ENCODE measurements at regions not wholly inside any gene's neighbourhood (a gene's known extent, or its start where the extent isn't known, plus 50 kb on each side); places are given as distances from the start of the nearest gene placed in this dataset.

DNA sequence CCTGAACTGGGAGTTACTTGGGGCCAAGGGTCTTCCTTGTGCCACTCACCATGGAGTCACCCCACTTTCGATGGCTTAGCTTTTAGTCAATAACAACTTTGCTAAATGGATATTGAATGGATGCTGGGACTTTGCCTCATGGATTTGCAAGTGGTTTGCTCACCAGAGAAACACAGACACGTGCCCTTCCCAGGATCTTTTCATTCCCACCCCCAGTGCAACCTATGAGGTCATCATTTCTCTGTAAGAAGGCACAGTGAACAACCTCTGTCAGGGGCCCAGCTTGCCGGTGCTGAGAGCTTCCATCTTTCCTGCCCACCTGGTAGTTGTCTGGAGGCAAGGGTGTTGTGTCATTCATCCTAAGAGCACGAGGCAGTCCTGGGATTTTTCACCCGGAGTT lies 256.8 kb upstream of the PMEPA1 start:
- no peak for TF ChIP-seq FOXP2 (optimal IDR thresholded peaks at IDR 0.05; ENCODE audit: borderline replicate concordance, extremely low read depth, extremely low read length, insufficient read depth)
- no peak for TF ChIP-seq POLR2AphosphoS5 (IDR thresholded peaks at IDR 0.05; ENCODE audit: low read depth, low read length)
- no peak for TF ChIP-seq SIN3A (IDR thresholded peaks at IDR 0.05; ENCODE audit: borderline replicate concordance, insufficient read depth, low read length)
- TF ChIP-seq TAF1 (IDR thresholded peaks at IDR 0.05; ENCODE audit: borderline replicate concordance, insufficient read depth, low read length) = no peak
- TF ChIP-seq, protein P1, sequence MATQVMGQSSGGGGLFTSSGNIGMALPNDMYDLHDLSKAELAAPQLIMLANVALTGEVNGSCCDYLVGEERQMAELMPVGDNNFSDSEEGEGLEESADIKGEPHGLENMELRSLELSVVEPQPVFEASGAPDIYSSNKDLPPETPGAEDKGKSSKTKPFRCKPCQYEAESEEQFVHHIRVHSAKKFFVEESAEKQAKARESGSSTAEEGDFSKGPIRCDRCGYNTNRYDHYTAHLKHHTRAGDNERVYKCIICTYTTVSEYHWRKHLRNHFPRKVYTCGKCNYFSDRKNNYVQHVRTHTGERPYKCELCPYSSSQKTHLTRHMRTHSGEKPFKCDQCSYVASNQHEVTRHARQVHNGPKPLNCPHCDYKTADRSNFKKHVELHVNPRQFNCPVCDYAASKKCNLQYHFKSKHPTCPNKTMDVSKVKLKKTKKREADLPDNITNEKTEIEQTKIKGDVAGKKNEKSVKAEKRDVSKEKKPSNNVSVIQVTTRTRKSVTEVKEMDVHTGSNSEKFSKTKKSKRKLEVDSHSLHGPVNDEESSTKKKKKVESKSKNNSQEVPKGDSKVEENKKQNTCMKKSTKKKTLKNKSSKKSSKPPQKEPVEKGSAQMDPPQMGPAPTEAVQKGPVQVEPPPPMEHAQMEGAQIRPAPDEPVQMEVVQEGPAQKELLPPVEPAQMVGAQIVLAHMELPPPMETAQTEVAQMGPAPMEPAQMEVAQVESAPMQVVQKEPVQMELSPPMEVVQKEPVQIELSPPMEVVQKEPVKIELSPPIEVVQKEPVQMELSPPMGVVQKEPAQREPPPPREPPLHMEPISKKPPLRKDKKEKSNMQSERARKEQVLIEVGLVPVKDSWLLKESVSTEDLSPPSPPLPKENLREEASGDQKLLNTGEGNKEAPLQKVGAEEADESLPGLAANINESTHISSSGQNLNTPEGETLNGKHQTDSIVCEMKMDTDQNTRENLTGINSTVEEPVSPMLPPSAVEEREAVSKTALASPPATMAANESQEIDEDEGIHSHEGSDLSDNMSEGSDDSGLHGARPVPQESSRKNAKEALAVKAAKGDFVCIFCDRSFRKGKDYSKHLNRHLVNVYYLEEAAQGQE (IDR thresholded peaks at IDR 0.05; ENCODE audit: insufficient read depth in 1 of 2, low read depth in 2 of 2, low read length in 2 of 2) = no peak

DNA sequence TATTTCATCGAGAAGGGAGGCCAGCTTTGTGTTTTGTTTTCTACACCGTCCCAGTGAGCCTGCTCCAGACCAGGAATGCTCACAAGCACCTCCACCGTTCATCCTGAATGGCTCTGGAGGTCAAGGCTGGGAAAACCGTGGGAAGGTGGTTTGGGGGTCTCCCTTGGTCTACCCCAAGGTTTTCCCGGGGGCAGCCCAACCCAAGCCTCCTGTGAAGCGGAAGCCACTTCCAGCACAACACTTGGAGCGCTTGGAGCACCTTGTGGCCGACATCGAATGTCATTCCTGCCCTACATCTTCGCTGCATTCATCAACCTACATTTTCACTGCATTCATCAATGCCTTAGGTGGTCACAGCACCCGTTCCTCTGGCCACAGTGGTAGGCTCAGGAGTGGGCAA lies 255.6 kb upstream of the PMEPA1 start:
- TF ChIP-seq SIN3A (IDR thresholded peaks at IDR 0.05; ENCODE audit: borderline replicate concordance, insufficient read depth, low read length) (no peak), FOXP2 (optimal IDR thresholded peaks at IDR 0.05; ENCODE audit: borderline replicate concordance, extremely low read depth, extremely low read length, insufficient read depth) (no peak)
- TF ChIP-seq, protein P1 (IDR thresholded peaks at IDR 0.05; ENCODE audit: insufficient read depth in 1 of 2, low read depth in 2 of 2, low read length in 2 of 2) = no peak

DNA sequence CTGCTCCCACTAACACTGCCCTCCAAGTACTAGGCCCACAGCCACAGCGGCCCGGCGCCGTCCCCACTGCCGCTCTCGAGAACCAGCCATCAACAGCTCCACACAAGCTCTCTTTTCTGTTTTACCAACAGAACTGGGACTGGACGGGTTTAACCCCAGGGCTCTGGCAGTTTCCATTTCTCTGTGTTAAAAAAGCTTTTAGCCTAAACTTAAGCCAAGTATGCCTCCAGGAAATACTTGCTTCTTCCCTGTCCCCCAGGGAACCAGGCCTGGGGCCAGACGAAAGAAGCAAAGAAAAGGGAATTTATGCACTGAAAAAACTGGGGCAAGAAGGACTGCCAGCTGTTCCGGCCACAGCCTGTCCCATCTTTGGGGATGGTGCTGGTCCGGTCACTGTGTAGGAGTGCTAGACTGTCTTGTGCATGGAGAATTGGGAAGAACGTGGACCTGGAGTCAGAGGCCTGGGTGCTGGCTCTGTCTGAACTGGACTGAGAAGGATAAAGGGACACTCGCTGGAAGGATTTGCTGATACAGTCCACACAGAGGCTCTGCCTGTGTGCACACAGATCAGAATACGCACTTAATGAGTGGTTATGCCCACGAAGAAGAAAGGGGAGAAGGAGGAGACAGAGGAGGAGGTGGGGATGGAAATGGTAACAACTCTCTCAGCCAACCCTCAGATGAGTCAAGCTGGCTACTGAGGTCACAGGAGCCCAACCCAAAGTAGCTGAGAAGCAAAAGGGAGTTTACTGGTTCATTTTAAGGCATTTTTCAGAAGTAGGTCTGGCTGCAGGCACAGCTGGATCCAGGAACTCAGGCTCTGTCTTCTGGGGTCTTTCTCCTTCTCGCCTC lies 254.4 kb upstream of the PMEPA1 start:
- TF ChIP-seq, protein P1 (IDR thresholded peaks at IDR 0.05; ENCODE audit: insufficient read depth in 1 of 2, low read depth in 2 of 2, low read length in 2 of 2) = no peak
- TF ChIP-seq TAF1 (IDR thresholded peaks at IDR 0.05; ENCODE audit: borderline replicate concordance, insufficient read depth, low read length) = no peak
- no peak for TF ChIP-seq SIN3A (IDR thresholded peaks at IDR 0.05; ENCODE audit: borderline replicate concordance, insufficient read depth, low read length)
- TF ChIP-seq POLR2AphosphoS5 (IDR thresholded peaks at IDR 0.05; ENCODE audit: low read depth, low read length) = no peak
- TF ChIP-seq FOXP2 (optimal IDR thresholded peaks at IDR 0.05; ENCODE audit: borderline replicate concordance, extremely low read depth, extremely low read length, insufficient read depth) = no peak

DNA sequence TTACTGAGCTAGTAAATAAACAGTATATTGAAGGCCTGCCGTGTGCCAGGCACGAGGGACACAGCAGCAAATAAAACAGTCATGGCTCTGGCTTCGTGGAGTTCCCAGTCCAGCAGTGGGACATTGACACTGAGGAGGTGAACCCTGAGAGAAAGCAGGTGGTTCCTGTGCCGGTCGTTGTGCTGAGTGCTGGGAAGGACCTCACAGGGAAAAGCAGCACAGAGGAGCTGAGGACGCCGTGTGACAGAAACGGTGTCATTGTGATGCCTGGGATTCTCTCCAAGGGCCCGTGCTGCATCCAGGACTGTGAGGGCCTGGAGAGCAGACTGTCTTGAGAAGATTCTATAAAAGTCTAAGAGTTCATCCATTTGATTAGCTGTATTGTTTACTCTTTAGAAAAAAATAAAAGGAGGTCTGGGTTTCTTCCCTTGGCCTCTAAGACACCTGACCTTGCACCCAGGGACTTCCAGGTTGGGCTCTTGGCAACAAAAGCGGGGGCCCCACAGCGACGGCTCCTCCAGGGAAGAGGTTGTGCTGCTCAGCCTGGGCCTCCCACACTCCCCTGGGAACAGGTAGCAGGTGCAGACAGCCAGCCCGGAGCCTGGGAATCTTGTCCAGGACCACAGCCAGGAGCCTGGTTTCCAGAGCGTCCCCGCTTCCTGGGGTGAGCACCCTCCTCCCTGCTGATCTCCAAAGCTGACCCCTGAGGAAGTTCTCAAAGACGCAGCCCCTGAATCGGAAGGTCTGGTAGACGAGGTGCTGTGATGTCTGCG lies 251.2 kb upstream of the PMEPA1 start:
- TF ChIP-seq, protein P1 (IDR thresholded peaks at IDR 0.05; ENCODE audit: insufficient read depth in 1 of 2, low read depth in 2 of 2, low read length in 2 of 2) = no peak
- TF ChIP-seq SIN3A (IDR thresholded peaks at IDR 0.05; ENCODE audit: borderline replicate concordance, insufficient read depth, low read length) (no peak), TAF1 (IDR thresholded peaks at IDR 0.05; ENCODE audit: borderline replicate concordance, insufficient read depth, low read length) (no peak), FOXP2 (optimal IDR thresholded peaks at IDR 0.05; ENCODE audit: borderline replicate concordance, extremely low read depth, extremely low read length, insufficient read depth) (no peak), POLR2AphosphoS5 (IDR thresholded peaks at IDR 0.05; ENCODE audit: low read depth, low read length) (no peak)
